Gastrocnemius medialis (tissue), 4 donors: ENCODE measurements at regions not wholly inside any gene's neighbourhood (a gene's known extent, or its start where the extent isn't known, plus 50 kb on each side); places are given as distances from the start of the nearest gene placed in this dataset.

Experiments used
- CTCF ChIP-seq, 5 experiments: fragments of 450-650 bp in 3 of 5; fragments of 200-600 bp in 2 of 5; sonication (generic) in 2 of 5; IDR thresholded peaks in 4 of 5; conservative IDR thresholded peaks in 1 of 5; 1 replicate in 4 of 5; 2 replicates in 1 of 5; pipeline ENCODE4 v1.5.1; 2016 to 2019; ENCODE audit warnings: antibody characterized with exemption in 5 of 5, mild to moderate bottlenecking in 3 of 5, moderate library complexity in 3 of 5
- POLR2A ChIP-seq, 2 donors: fragments of 450-650 bp; IDR thresholded peaks; one replicate each; pipeline ENCODE4 v1.6.1; 2017; ENCODE audit warnings: antibody characterized with exemption in 2 of 2, mild to moderate bottlenecking in 2 of 2, moderate library complexity in 2 of 2

GRCh38 chr9:30967476-30967875, 1417.0 kb upstream of the ACO1 start:
- TF ChIP-seq CTCF (IDR thresholded peaks at IDR 0.05 in 4 of 5, conservative IDR thresholded peaks at IDR 0.05 in 1 of 5), result no peak
- no peak for TF ChIP-seq POLR2A (IDR thresholded peaks at IDR 0.05)
